Medulla oblongata (tissue), 1 donor: ENCODE measurements at regions not wholly inside any gene's neighbourhood (a gene's known extent, or its start where the extent isn't known, plus 50 kb on each side); places are given as distances from the start of the nearest gene placed in this dataset.

Experiments used
- DNase-seq: peaks from one replicate; pipeline ENCODE4 v3.0.0-alpha.2; 2015; ENCODE audit errors: extremely low spot score

DNA sequence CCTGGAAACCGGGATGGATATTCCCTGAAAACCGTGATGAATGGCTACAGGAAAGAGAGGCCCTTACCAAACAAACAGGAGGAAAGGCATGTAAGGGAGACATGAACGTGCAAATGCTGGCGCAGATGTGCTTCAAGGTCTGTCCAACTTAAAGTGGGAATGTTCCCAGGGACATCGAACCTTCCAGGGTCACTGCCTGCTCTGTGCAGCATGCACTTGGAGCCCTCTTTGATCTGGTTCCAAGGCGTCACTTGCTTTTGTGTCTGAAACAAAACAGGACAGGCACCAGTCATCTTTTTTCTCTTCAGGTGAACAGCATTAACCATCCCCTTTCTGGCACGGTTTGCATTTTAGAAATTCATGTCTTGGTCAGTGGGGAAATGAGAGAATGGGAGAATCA lies 479.4 kb downstream of the RASEF start:
- no peak for DNase-seq

DNA sequence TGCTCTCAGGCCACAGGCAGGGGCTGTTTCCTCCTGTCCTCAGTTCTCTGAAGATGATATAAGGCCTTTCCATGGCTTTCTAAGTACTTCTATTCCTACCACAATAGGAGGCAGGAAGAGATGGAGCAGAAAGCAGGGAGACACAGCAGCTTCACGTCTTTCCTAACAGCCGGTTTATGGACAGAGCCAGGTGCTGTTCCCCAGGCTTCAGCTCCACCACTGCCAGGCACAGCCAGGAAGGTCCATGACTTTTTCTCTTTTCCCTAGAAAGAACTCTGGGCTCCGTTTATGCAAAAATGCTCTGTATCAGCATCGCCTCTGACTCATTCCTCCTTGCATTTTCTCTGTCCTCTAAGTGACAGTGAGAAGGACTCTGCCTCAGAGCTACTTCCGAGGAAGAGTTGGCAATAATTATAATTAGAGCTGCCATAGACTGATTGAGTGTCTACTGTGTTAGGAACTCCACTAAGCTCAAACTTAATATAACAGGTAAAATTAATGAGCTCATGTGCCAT lies 478.5 kb downstream of the RASEF start:
- DNase-seq = no peak

- DNase-seq = no peak
Observed at GRCh38 chr9:82586918-82587356, 476.0 kb downstream of the RASEF start.

DNA sequence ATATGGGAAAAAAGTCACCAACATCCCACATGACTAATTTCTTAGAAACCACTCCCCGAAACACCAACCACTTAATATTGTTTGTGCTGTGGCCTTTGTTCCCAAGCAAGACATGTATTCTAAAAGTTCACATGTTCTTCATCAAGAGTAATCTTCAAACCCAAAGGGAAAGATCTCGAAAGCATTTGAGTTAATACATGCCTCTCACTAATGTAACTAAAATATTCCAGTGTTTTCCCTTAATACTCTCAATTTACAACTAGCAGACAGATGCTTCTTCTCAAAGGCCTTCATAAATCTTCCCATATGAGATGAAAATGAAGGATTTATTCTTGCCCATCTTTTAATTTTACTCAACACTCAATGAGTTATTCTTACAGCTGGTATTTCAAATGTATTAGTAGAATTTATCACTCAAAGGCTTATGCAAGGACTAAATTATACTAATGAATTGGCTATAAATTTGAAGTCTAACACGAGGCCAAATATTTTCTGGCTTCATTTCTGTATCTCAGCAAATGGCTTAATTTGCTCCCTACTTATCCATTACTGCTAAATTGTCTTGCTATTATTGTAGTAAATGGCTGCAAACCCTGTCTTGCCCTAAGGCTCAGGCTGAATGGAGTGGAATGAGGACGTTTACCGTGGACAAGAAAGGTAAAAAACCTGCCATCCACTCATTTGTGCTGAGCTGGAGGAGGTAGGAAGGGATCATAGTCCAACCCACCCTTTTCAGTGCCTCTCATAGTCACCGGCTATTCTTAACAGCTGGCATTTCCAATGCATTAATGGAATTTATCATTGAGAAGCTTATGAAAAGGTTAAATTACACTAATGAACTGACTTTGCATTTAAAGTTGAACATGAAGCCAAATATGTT lies 474.4 kb downstream of the RASEF start:
- no peak for DNase-seq

DNA sequence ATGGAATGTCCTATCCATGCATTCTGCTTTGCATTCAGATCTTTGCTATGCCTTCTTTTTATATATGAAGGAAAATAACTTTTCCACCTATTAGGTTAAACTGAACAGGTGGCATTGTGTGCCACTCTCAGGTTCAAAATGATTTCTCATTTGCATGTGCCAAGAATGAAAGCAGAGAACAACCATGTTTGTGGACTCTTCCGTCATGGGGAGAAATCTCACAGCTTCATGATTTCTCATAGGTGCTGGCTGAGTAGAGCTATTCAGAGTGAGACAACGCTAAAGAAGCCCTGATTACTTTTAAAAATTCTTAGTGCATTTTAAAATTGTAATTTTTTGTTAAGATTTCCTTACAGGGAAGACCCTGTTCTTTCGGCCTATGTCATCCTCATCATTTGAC lies 472.1 kb downstream of the RASEF start:
- no peak for DNase-seq

DNA sequence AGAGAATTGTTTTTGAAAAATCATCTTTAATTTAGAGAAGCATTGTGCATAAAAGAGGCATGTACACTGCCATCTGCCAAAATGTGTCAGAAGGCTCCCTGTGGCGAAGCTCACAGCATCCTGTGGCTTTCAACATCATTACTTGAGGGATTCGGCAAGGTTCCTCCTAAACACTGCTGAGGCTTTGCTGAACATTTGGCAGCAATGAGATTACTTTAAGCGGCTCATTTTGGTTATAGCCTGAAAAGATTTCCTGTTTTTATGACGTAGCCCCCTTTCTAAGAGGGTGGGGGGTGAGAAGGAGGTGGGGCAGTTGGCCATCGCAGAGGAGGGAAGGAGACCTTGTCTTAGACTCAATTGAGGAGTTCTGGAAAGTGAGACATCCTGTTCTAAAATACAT lies 469.4 kb downstream of the RASEF start:
- no peak for DNase-seq

DNA sequence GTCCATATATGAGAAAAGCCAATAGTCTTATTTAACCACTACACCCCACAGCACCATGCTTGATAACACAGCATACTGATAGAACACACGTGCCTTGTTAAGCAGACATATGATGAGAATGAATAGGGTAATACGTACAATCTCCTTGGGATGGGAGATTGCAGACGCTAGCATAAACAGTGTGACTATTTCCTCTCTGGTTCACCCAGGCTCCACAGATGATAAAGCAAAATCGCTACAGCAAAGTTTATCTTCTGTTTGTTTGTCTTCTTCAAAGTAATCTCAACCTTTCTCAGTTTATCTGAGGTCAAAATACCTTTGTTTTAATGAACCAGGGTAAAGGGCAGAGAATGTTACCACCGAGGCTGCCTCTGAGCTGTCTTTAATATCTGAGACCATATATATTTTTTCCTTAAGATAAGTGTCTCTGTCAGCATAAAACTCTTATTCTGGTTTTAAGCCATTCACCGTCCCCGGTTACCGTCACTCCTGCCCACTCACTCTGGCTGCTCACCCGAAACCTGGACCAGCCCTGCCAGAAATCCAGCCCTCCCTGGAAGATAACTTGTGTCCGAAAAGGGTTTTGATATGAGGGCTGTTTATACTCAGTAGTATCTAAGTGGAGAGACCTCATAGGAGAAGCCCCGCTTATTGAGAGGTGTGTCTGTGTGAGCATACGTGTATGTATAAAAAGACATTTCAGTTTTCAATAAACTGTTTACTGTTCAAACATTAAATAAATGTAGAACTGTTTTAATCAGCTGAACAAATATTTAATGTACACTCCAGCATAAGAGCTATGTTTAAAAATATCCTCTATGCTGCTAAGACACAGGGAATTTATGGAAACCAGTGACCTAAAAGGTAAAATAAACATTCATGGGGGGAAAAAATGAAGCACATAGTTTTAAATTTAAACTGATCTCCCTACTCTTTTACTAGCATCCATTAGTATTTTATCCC lies 465.4 kb downstream of the RASEF start:
- no peak for DNase-seq

DNA sequence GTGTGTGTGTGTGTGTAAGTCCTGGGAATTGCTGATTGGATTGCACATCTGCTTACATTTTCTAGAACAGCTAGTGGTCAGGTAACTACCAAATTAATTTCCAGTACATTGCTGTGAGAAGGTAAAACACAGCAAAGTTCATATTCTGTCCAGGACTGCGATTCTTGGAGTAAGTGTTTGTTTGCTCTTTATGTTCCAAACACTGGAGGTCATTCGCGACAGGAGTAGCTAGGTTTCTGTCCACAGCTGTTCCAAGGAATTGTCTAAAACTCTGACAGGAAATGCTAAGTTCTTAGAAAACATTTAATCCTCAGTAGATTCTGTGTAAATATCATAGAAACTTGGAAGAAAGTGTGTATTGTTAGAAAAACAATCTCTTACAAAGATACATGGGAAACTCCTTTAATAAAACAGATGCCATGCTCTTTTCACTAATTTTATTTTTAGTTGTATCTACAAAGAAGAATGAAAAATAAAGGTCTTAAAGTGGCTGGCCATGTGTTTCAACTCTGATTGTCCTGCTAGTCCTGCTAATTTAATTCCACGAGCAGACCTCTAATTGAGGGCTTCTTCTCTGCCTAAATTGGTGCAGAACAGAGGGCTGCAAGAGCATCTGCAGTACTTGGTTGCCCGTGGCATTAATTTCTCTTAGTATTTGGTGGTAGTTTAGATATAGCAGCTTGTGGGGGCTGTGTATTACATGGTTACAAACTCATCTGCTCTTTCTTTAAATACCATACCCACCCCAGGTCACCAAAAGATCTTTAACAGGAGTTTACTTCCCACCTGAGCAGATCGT lies 464.5 kb downstream of the RASEF start:
- no peak for DNase-seq

DNA sequence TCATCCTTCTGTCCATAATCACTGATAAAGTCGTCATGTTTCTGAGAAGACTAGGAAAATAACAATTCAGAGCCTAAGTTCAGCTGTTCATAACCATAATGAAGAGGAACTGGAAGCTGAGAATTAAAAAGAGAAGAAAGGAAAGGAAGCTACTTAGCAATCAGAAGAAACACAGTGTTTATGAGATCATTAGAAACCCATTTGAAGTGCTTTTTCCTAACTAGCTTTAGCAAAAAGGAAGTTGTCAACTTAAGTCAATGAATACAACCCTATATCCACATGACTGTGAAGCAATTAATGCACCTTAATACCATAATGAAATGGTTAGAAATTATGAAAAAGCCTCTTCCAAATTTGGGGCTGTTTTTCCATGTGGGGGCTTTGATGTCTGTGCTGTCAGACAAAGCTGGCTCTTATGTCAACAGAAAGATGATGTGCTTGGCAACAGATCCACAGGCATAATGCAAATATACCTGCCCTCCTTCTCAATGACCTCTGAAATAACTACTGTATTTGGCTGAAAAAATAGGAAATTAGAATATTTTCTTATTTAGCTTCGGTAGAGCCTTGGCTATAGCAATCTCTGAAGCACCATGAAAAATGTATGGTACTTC lies 463.5 kb downstream of the RASEF start:
- no peak for DNase-seq

DNA sequence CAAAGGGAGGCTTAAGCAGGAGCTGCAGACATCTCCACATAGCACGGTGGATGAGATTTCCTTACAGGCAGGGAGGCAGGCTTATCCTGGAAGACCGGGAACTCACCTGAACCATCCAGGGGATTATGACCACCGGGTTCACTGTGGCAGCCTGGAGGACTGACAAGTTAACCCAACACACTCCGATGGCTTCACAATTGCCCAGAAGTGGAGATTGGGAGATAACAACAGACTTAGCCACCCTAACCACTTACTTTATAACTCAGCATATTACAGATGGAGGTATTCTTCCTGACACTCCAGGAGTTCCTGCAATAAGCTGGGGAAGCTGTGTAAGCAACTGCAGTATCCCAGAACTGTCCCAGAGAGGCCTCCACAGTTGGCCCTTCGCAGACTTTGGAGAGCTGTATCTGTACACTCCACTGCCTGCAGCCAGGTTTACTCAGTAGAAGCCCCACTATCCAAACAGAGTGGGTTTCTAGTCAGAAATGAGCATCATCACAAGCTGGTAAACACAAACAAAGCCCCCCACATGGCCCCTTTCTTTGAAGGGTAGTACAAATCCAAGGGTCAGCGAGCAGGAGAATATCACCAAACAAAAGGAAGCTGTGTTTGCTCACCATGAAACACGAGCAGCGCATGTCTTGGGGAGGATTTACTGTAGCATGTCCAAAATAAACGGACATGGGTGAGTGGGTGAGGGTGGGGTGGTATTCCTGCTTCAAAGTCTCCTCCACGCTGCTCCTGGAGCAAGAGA lies 462.2 kb downstream of the RASEF start:
- DNase-seq = no peak

GRCh38 chr9:82601293-82601771 lies 461.6 kb downstream of the RASEF start:
- no peak for DNase-seq

- no peak for DNase-seq
Observed at GRCh38 chr9:82604947-82605656, 457.8 kb downstream of the RASEF start.

- no peak for DNase-seq
Observed at GRCh38 chr9:82605657-82606031, 457.3 kb downstream of the RASEF start.

DNA sequence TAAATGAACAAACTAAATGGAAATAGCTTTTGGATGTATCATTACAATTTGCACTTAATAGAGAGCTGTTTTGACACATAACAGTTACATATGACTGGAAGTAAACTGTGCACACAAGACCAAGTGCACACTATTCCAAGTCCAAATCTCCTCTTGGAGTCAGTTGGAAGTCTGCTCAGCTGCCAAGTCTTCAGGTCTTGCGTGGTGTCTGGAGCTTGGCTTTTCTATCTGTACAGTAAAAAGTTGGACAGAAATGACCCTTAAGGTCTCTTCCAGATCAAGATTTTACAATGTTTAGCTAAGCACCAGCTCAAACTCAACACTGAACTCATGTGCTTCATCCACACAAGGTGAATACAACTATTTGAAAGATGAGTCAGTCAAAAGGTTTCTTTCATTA lies 456.9 kb downstream of the RASEF start:
- DNase-seq = no peak

DNA sequence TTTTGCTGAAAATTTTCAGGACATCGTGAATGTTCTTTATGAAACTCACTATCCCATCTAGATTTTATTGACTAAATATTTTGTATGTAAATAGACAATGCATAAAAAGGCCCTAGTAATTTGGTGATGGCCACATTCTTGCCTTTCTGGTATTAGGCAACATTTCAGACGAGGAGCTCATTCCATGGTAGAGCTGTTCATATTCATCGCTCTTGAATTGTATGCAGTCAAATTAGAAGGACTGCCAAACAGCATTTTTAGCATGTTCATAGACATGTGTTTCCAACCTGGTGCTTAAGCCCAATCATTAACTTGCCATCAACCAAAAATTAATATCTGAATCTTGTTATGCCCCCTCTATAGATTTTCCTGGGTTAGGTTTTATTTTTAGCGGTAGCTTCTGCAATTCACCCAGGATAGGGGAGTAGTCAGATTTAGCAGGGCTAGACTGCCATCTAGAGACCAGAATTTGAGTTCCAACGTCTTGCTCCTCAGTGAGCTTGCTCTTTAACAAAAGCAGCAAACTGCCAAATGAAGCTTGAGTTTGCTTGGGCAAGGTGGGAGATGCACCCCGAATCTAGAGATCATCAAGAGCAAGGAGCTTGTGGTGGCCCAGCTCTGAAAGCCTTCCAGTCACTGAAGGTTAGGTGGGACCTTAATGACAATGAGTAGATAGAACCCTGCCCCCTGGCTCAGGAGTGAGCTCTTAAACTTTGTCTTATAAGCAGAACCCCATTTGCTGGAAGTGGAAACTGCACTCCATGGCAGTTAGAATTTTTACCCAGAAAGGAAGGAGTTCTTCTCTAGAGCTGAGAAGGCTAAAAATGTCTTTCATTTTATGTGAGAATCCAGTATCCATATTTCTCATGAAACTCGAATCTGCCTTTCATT lies 456.2 kb downstream of the RASEF start:
- peak; percentile 41 for DNase-seq

- DNase-seq = no peak
Observed at GRCh38 chr9:82608487-82608886, 454.5 kb downstream of the RASEF start.

DNA sequence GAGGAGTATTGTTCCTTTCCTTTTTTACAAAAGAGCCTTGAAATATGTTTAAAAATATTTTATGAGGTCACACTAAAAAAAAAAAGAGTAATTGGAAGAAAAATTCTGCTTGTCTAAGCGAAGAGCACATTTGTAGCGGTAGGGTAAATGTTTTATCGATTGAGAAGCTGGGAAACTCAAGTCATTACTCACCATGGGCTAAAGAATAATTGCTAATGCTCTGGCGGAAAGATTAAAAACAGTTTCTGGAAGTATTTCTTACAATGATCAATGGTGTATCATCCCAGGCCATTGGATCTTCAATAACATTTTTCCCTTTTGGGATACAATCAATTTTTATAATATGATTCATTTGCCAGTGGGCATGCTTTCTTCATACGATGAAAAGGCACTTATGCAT lies 450.0 kb downstream of the RASEF start:
- DNase-seq = no peak

DNA sequence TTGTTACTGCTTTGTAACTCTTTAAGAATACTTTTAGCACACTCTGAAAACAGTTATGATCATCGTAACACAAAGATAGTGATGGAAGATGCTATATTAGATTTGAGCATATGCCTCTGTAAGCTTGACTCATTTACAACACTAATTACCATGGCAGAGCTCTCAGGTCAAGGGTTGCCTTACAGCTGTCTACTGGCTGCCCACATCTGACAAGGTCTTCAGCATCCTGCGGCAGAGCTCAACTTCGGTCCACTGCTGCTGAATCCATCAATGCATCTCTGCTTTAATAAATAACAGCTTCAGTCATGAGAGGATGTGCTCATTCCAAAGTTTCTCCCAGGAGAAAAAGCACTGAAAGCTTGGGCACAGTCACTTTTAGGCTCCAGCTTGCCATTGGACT lies 449.4 kb downstream of the RASEF start:
- no peak for DNase-seq

- no peak for DNase-seq
Observed at GRCh38 chr9:82616545-82616944, 446.4 kb downstream of the RASEF start.
